GM12872 (cell line): ENCODE measurements at regions not wholly inside any gene's neighbourhood (a gene's known extent, or its start where the extent isn't known, plus 50 kb on each side); places are given as distances from the start of the nearest gene placed in this dataset.

Experiments used
- CTCF ChIP-seq: IDR thresholded peaks from 3 replicates; pipeline ENCODE4 v1.5.1; 2011; ENCODE audit warnings: low read depth, mild to moderate bottlenecking, low read length, moderate library complexity; ENCODE audit not compliant: insufficient read depth

GRCh38 chr5:165538065-165538464 is 2032.6 kb downstream of the MAT2B start:
- TF ChIP-seq CTCF: no peak

GRCh38 chr5:165559645-165560044 is 2054.2 kb downstream of the MAT2B start:
- no peak for TF ChIP-seq CTCF

GRCh38 chr5:165560648-165561047 is 2055.2 kb downstream of the MAT2B start:
- TF ChIP-seq CTCF: no peak

GRCh38 chr5:165565911-165566310 is 2060.5 kb downstream of the MAT2B start:
- no peak for TF ChIP-seq CTCF

- TF ChIP-seq CTCF: no peak
Measured at GRCh38 chr5:165569551-165569950, 2064.1 kb downstream of the MAT2B start.

GRCh38 chr5:165573445-165573844 is 2068.0 kb downstream of the MAT2B start:
- TF ChIP-seq CTCF: no peak

DNA sequence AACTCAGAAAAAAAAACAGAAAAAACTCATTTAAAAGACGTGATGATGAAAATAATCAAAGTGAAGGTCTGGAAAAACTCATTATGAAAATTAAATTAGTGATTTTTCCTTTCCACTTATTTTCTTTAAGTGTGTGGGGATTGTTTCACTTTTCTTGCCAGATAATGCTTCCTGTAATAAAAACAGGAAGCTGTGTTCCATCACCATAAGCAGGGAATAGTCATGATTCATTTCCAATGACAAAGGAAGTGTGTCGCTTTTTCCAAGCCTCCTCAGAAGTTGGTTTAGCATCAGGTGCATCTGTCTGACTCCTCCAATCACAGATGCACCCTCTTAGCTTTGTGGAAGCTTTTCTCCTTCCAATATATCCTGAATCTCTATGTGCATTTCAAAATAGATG is 2068.7 kb downstream of the MAT2B start:
- no peak for TF ChIP-seq CTCF
